ENCODE measurements at regions not wholly inside any gene's neighbourhood (a gene's known extent, or its start where the extent isn't known, plus 50 kb on each side); places are given as distances from the start of the nearest gene placed in this dataset.

GRCh38 chr3:21271606-21272016 lies 479.4 kb downstream of the ZNF385D start:
- H3K4me3 ChIP-seq = no peak overlapping the region
- no peak for FAIRE-seq
- H3K4me1 ChIP-seq = no peaks in the 10 kb centered on the region
- no peak for ATAC-seq
- ChIA-PET POLR2A (no interaction called here), CTCF (no interaction called here)
- no peak overlapping the region for H3K27ac ChIP-seq
- no peak for DNase-seq (ENCODE audit: low read depth in 1 of 2, low spot score in 1 of 2)
- H3K4me2 ChIP-seq = no peak overlapping the region
- H3K9me3 ChIP-seq = no peaks in the 10 kb centered on the region
- 64% methylated on average over 9 of the region's 19 CpGs for WGBS (ENCODE audit: missing lambda C conversion rate)
- TF ChIP-seq SREBF2 (IDR thresholded peaks at IDR 0.05) (no peak), ATOH8 (CRISPR knock-in tag; IDR thresholded peaks at IDR 0.05; ENCODE audit: low read depth) (no peak), TFCP2L1 (CRISPR knock-in tag; IDR thresholded peaks at IDR 0.05) (no peak), BCL3 (IDR thresholded peaks at IDR 0.05) (no peak), CTCF (IDR thresholded peaks at IDR 0.05) (no peak), CHD4 (IDR thresholded peaks at IDR 0.05; ENCODE audit: borderline replicate concordance) (no peak), HOXB5 (CRISPR knock-in tag; IDR thresholded peaks at IDR 0.05) (no peak), ZC3H11A (IDR thresholded peaks at IDR 0.05) (no peak), KDM5A (IDR thresholded peaks at IDR 0.05) (no peak), CHD2 (IDR thresholded peaks at IDR 0.05; ENCODE audit: low read length, partially characterized antibody) (no peak), ELK1 (IDR thresholded peaks at IDR 0.05; ENCODE audit: low read depth, low read length) (no peak), MYC (IDR thresholded peaks at IDR 0.05; ENCODE audit: borderline replicate concordance, low read length) (no peak), MAZ (IDR thresholded peaks at IDR 0.05; ENCODE audit: borderline replicate concordance, low read depth, low read length) (no peak), ESRRA (IDR thresholded peaks at IDR 0.05; ENCODE audit: borderline replicate concordance, low read length) (no peak)

- H3K4me3 ChIP-seq = no peak overlapping the region
- DNase-seq (ENCODE audit: low read depth in 1 of 2, low spot score in 1 of 2) = no peak
- no peak overlapping the region for H3K27ac ChIP-seq
- no peaks in the 10 kb centered on the region for H3K9me3 ChIP-seq
- H3K4me2 ChIP-seq = no peak overlapping the region
- CTCF ChIA-PET = no interaction called here
- no peak for ATAC-seq
- no peak for TF ChIP-seq JUNB (IDR thresholded peaks at IDR 0.05)
- POLR2A ChIA-PET = no interaction called here
- no peaks in the 10 kb centered on the region for H3K4me1 ChIP-seq
- FAIRE-seq = no peak
Measured at GRCh38 chr3:21269882-21270281, 481.1 kb downstream of the ZNF385D start.

GRCh38 chr3:21260507-21260906 lies 490.5 kb downstream of the ZNF385D start:
- WGBS (ENCODE audit: missing lambda C conversion rate) = 10% methylated on average over 5 of the region's 5 CpGs
- ChIA-PET POLR2A (no interaction called here), CTCF (no interaction called here)
- no peaks in the 10 kb centered on the region for H3K9me3 ChIP-seq
- FAIRE-seq = no peak
- no peak for DNase-seq (ENCODE audit: low read depth in 1 of 2, low spot score in 1 of 2)
- H3K4me2 ChIP-seq = no peak overlapping the region
- TF ChIP-seq HOXA7 (CRISPR knock-in tag; IDR thresholded peaks at IDR 0.05) (no peak), BCL3 (IDR thresholded peaks at IDR 0.05) (no peak), CHD4 (IDR thresholded peaks at IDR 0.05; ENCODE audit: borderline replicate concordance) (no peak), HEYL (CRISPR knock-in tag; IDR thresholded peaks at IDR 0.05) (no peak), RAD21 (conservative IDR thresholded peaks at IDR 0.05 in 1 of 2, IDR thresholded peaks at IDR 0.05 in 1 of 2) (no peak)
- H3K4me3 ChIP-seq = no peak overlapping the region
- no peak for ATAC-seq
- no peak overlapping the region for H3K27ac ChIP-seq
- H3K4me1 ChIP-seq = no peaks in the 10 kb centered on the region

All from A549 (cell line).